ENCODE measurements at regions not wholly inside any gene's neighbourhood (a gene's known extent, or its start where the extent isn't known, plus 50 kb on each side); places are given as distances from the start of the nearest gene placed in this dataset.

DNA sequence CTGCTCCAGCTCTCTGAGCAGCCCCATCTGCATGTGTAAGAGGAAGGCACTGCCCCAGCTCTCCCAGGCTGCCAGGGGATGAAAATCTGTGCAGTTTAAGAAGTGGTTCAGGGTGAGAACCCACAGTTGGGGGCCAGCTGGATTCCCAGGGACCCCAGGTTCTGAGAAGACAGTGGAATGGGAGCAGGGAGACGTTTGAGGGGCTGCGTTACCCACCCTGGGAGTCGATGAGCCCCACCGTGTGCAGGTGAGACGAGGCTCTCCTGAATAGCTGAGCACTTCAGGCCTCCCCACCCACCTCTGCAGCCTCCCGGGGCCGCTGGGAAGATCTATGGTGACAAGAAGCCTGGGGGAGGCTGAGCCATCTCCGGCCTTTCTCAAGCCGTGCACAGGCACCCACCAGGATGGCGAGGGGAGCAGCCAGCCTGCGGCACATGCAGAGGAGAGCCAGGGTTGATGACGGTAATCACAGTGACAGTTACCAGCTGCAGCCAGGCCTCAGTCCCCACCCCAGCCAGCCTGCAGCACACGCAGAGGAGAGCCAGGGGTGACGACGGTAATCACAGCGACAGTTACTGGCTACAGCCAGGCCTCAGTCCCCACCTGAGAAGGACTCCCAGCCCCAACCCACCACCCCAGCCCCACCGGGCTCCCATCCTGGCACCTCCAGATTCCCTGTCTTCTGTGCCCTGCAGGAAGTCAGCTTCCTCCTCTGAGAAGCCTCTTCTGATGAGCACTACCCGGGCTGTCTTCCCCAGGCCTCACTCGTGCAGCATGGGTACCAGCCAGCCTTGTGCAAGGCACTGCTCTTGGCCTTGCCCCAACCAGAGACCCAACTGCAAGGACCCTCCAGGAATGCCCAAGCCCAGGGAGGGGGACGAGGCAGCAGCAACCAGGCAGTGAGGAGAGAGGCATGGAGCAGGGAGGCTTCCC is 150.8 kb upstream of the PPP1R26 start:
- TF ChIP-seq, protein P1, sequence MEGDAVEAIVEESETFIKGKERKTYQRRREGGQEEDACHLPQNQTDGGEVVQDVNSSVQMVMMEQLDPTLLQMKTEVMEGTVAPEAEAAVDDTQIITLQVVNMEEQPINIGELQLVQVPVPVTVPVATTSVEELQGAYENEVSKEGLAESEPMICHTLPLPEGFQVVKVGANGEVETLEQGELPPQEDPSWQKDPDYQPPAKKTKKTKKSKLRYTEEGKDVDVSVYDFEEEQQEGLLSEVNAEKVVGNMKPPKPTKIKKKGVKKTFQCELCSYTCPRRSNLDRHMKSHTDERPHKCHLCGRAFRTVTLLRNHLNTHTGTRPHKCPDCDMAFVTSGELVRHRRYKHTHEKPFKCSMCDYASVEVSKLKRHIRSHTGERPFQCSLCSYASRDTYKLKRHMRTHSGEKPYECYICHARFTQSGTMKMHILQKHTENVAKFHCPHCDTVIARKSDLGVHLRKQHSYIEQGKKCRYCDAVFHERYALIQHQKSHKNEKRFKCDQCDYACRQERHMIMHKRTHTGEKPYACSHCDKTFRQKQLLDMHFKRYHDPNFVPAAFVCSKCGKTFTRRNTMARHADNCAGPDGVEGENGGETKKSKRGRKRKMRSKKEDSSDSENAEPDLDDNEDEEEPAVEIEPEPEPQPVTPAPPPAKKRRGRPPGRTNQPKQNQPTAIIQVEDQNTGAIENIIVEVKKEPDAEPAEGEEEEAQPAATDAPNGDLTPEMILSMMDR (IDR thresholded peaks at IDR 0.05; ENCODE audit: insufficient read depth, low read depth, low read length, missing control alignments) = no peak
- H3K4me3 ChIP-seq (ENCODE audit: low read length) = no peak overlapping the region
- no peak for DNase-seq (ENCODE audit: low read depth)

DNA sequence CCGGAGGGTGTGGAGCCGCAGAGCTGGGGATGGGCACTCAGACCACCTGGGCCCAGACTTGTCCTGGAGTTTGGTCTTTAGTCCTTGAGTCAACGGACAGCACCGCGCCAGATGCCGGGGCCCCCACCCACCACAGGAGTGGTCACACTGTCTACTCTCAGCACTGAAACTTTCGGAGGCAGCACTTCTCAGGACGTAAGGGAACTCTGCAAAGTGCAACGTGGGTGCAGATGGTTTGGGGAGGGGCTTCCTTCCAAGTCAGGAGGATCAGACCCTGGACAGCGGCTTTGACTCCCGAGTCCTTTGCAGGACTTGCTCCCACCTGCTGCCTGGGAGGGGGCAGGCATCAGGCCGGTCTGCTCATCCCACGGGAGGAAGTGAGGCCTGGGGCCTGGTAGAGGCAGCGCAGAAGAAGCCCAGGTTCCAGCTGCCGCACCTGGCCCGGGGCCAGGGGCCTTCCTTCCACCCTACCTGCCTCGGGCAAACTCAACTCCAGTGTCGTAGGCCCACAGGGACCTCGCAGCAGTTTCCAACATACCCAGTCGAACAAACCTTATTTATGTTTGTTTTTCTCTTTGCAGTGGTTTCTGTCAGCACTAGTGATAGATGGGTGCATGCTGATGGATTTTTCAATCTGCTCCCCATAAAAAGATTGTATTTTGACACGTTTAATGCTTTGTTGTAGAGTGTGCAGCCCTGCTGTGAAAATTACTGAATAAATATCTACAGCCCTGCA is 149.8 kb upstream of the PPP1R26 start:
- TF ChIP-seq, protein P1 (IDR thresholded peaks at IDR 0.05; ENCODE audit: insufficient read depth, low read depth, low read length, missing control alignments) = no peak
- DNase-seq (ENCODE audit: low read depth) = no peak

DNA sequence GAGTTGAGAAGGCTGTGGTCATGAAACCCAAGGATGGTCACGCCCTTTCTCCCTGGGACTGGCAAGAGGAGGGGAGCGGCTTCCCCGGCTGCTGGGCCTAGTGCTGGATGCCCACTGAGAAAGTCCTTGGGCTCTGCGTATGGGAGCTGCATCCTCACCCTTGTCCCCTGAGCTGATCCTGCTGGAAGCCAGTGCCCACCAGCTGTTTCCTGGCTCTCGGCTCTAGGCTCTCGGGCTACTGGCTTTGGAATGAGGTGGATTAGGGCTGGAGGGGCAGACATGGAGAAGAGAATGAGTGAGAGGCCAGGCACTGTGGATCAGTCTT is 149.3 kb upstream of the PPP1R26 start:
- no peak for DNase-seq (ENCODE audit: low read depth)
- TF ChIP-seq, protein P1 (IDR thresholded peaks at IDR 0.05; ENCODE audit: insufficient read depth, low read depth, low read length, missing control alignments) = no peak
- H3K4me3 ChIP-seq (ENCODE audit: low read length) = no peak overlapping the region

More for the DNA sequence above, 149.8 kb upstream of the PPP1R26 start:
- no peak overlapping the region for H3K4me3 ChIP-seq (ENCODE audit: low read length)

DNA sequence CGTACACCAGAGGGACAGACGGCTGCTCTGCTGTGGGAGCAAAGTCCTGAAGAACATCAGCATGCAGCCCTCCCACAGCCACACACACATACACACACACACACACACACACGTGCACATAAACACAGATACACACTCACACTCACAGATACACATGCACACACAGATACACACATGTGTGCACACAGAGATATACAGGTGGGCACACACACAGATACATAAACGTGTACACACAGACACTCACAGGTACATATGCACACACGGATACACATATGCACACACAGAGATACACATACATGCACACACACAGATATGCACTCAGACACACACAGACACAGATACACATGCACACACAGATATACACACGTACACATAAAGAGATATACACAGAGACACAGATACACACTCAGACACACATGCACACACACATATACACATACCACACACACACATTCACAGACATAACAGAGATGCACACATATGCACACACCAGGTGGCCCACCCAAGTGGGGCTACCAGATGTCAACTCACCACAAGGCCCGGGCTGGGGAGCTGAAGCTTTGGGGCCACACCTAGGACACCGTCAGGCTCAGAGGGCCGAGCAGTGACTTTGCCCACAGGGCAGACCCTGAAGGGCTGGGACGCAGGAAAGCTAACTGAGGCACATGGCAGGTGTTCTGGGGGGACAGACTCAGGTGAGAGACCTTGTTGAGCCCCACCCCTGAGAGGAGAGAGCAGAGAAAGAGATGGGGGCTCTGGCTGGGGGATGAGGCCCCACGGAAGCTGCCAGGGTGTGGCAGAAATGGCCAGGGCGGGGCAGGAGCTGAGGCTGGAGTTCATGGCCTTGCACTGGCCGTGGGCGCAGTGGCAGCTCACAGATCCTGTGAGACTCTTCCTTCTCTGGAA is 148.6 kb upstream of the PPP1R26 start:
- DNase-seq (ENCODE audit: low read depth) = no peak
- H3K4me3 ChIP-seq (ENCODE audit: low read length) = no peak overlapping the region
- TF ChIP-seq, protein P1 (IDR thresholded peaks at IDR 0.05; ENCODE audit: insufficient read depth, low read depth, low read length, missing control alignments) = no peak

DNA sequence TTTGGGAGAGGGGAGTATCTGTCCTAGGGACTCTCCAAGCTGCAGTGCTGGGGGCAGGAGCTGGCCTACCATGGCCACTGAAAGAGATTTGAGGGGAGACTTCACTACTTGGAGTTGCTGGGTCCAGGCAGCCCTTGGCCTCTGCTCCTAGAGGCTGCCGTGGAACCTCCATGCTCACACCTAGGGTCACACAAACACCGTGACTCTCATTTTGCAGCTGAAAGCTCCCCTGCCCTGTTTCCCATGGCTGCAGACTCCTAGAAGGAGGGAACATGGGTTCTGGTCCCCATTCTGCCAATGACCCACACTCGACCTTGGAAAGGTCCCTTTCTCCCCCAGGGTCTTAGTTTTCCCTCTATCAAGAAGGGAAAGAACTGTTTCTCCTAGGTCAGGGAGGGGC is 147.1 kb upstream of the PPP1R26 start:
- no peak overlapping the region for H3K4me3 ChIP-seq (ENCODE audit: low read length)
- TF ChIP-seq, protein P1 (IDR thresholded peaks at IDR 0.05; ENCODE audit: insufficient read depth, low read depth, low read length, missing control alignments) = no peak
- DNase-seq (ENCODE audit: low read depth) = no peak

DNA sequence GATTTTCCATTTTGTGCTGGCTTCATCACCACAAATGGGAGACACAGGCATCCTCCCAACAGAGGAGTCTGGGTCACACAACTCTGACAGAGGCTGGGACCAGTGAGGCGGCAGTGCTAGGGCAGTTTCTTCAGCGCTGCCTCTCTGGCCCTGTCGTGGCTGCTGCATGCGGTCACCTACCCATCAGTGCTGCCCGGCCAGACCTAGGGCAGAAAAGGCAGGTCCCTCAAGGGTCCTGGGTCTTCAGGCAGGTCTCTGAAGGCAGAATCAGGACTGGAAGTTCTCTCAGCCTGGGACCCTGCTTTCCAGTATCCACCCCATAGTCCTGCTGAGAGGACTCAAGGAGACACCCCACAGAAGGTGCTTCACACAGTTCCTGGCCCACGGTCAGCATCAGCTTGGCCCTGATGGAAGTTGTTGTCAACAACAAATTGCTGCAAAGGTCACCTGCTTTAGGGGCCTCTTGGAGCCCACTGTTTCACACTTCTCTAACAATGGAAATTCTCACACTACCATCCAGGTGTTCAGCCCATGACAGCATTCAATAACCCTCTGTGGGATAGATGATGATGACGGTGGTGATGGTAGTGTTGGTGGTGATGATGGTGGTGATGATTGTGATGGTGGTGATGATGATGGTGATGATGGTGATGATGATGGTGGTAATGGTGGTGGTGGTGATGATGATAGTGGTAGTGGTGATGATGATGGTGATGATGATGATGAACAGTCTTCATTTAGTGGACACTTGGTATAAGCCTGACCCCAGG is 146.4 kb upstream of the PPP1R26 start:
- no peak overlapping the region for H3K4me3 ChIP-seq (ENCODE audit: low read length)
- DNase-seq (ENCODE audit: low read depth) = no peak
- TF ChIP-seq, protein P1 (IDR thresholded peaks at IDR 0.05; ENCODE audit: insufficient read depth, low read depth, low read length, missing control alignments) = no peak

All from epithelial cell of esophagus (primary cell).